Panc1 (cell line): ENCODE measurements at regions not wholly inside any gene's neighbourhood (a gene's known extent, or its start where the extent isn't known, plus 50 kb on each side); places are given as distances from the start of the nearest gene placed in this dataset.

Source experiments
- CTCF ChIP-seq: fragments of 450-650 bp; IDR thresholded peaks from 2 replicates; pipeline ENCODE4 v1.5.1; 2017; ENCODE audit warnings: mild to moderate bottlenecking
- SIN3A ChIP-seq: IDR thresholded peaks from 2 replicates; pipeline ENCODE4 v1.6.1; 2012; ENCODE audit warnings: low read depth, mild to moderate bottlenecking, low read length, moderate library complexity, borderline replicate concordance; ENCODE audit not compliant: insufficient read depth

GRCh38 chr14:53668897-53669296 is 287.7 kb downstream of the BMP4 start:
- TF ChIP-seq CTCF (no peak), SIN3A (no peak)
